ENCODE measurements at regions not wholly inside any gene's neighbourhood (a gene's known extent, or its start where the extent isn't known, plus 50 kb on each side); places are given as distances from the start of the nearest gene placed in this dataset.
A peak's percentile ranks its signal among the peaks of the same experiment; 100 is the strongest.

- Mint-ChIP-seq H3K4me1 (ENCODE audit: unreplicated experiment) (peaks cover 14% of the 10 kb centered on the region), H3K36me3 (ENCODE audit: low read depth, unreplicated experiment) (no peaks in the 10 kb centered on the region), H3K9me3 (ENCODE audit: unreplicated experiment) (no peaks in the 10 kb centered on the region), H3K27me3 (ENCODE audit: unreplicated experiment) (peaks cover 1% of the 10 kb centered on the region), H3K27ac (ENCODE audit: unreplicated experiment) (no peak overlapping the region), H3K4me3 (ENCODE audit: unreplicated experiment) (no peak overlapping the region)
- DNase-seq (ENCODE audit: low spot score), result no peak
- TF ChIP-seq, protein P1, sequence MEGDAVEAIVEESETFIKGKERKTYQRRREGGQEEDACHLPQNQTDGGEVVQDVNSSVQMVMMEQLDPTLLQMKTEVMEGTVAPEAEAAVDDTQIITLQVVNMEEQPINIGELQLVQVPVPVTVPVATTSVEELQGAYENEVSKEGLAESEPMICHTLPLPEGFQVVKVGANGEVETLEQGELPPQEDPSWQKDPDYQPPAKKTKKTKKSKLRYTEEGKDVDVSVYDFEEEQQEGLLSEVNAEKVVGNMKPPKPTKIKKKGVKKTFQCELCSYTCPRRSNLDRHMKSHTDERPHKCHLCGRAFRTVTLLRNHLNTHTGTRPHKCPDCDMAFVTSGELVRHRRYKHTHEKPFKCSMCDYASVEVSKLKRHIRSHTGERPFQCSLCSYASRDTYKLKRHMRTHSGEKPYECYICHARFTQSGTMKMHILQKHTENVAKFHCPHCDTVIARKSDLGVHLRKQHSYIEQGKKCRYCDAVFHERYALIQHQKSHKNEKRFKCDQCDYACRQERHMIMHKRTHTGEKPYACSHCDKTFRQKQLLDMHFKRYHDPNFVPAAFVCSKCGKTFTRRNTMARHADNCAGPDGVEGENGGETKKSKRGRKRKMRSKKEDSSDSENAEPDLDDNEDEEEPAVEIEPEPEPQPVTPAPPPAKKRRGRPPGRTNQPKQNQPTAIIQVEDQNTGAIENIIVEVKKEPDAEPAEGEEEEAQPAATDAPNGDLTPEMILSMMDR (IDR thresholded peaks at IDR 0.05; ENCODE audit: unreplicated experiment), result no peak
Measured at GRCh38 chr3:55283441-55283925, 203.6 kb downstream of the WNT5A start.

DNA sequence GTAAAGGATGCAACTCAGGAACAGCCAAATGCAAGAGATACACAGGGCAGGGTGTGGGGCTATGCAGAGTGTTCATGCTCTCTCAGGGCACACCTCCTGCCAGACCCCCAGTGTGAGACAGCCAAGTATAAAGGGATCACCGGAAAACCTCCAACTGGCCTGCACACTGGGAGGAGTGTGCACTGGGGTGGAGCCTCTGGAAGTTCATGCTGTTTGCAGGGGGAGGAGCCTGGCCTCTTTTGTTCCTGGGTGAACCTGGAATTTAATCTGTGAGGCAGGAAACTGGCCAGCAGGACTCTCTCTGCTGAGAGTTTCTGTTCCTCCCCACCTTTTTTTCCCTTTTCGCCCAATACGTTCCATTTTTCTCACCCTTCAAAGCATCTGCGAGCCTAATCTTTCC lies 204.1 kb downstream of the WNT5A start:
- H3K36me3 Mint-ChIP-seq (ENCODE audit: low read depth, unreplicated experiment), result no peaks in the 10 kb centered on the region
- H3K4me1 Mint-ChIP-seq (ENCODE audit: unreplicated experiment), result peaks cover 14% of the 10 kb centered on the region

GRCh38 chr3:55272031-55272645 lies 215.0 kb downstream of the WNT5A start:
- Mint-ChIP-seq H3K4me1 (ENCODE audit: unreplicated experiment) (peaks cover 30% of the 10 kb centered on the region), H3K9me3 (ENCODE audit: unreplicated experiment) (no peaks in the 10 kb centered on the region)
- DNase-seq (ENCODE audit: low spot score), result no peak

More for the DNA sequence above, 204.1 kb downstream of the WNT5A start:
- H3K27me3 Mint-ChIP-seq (ENCODE audit: unreplicated experiment), result no peaks in the 10 kb centered on the region
- no peak overlapping the region for H3K27ac Mint-ChIP-seq (ENCODE audit: unreplicated experiment)
- TF ChIP-seq, protein P1 (IDR thresholded peaks at IDR 0.05; ENCODE audit: unreplicated experiment), result no peak
- H3K4me3 Mint-ChIP-seq (ENCODE audit: unreplicated experiment), result no peak overlapping the region
- H3K9me3 Mint-ChIP-seq (ENCODE audit: unreplicated experiment), result no peaks in the 10 kb centered on the region
- DNase-seq (ENCODE audit: low spot score), result no peak

GRCh38 chr3:55271549-55271948 lies 215.6 kb downstream of the WNT5A start:
- TF ChIP-seq, protein P1 (IDR thresholded peaks at IDR 0.05; ENCODE audit: unreplicated experiment), result no peak
- DNase-seq (ENCODE audit: low spot score), result no peak
- Mint-ChIP-seq H3K9me3 (ENCODE audit: unreplicated experiment) (no peaks in the 10 kb centered on the region), H3K4me1 (ENCODE audit: unreplicated experiment) (peaks cover 30% of the 10 kb centered on the region), H3K36me3 (ENCODE audit: low read depth, unreplicated experiment) (no peaks in the 10 kb centered on the region), H3K27me3 (ENCODE audit: unreplicated experiment) (no peaks in the 10 kb centered on the region), H3K27ac (ENCODE audit: unreplicated experiment) (peak overlapping the region; percentile 84), H3K4me3 (ENCODE audit: unreplicated experiment) (peak overlapping the region; percentile 24)

More at GRCh38 chr3:55272031-55272645, 215.0 kb downstream of the WNT5A start:
- Mint-ChIP-seq H3K4me3 (ENCODE audit: unreplicated experiment) (no peak overlapping the region), H3K36me3 (ENCODE audit: low read depth, unreplicated experiment) (no peaks in the 10 kb centered on the region), H3K27ac (ENCODE audit: unreplicated experiment) (peak overlapping the region; percentile 76), H3K27me3 (ENCODE audit: unreplicated experiment) (no peaks in the 10 kb centered on the region)
- TF ChIP-seq, protein P1 (IDR thresholded peaks at IDR 0.05; ENCODE audit: unreplicated experiment), result no peak

DNA sequence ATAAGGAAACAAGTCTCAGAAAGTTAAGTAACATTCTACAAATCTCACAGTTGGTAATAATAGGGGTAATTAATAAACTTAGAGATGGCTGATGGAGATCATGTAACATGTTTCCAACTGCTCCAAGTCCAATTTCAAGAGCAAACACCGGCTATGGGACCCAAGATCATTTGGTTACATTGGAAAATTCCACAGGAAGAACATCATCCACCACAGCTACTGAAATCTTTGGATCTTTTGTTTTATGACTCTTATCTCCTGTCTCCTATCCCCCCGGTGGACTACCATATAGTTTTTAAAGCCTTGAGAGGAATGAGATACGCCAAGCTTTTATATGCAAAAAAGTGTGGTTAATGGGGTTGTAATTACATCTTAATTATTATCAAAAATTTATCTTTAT lies 216.1 kb downstream of the WNT5A start:
- Mint-ChIP-seq H3K36me3 (ENCODE audit: low read depth, unreplicated experiment) (no peaks in the 10 kb centered on the region), H3K4me3 (ENCODE audit: unreplicated experiment) (no peak overlapping the region), H3K27ac (ENCODE audit: unreplicated experiment) (no peak overlapping the region), H3K27me3 (ENCODE audit: unreplicated experiment) (no peaks in the 10 kb centered on the region), H3K4me1 (ENCODE audit: unreplicated experiment) (peaks cover 30% of the 10 kb centered on the region), H3K9me3 (ENCODE audit: unreplicated experiment) (no peaks in the 10 kb centered on the region)
- no peak for DNase-seq (ENCODE audit: low spot score)
- TF ChIP-seq, protein P1 (IDR thresholded peaks at IDR 0.05; ENCODE audit: unreplicated experiment), result no peak
